Ectodermal cell (in vitro differentiated cells): ENCODE measurements at regions not wholly inside any gene's neighbourhood (a gene's known extent, or its start where the extent isn't known, plus 50 kb on each side); places are given as distances from the start of the nearest gene placed in this dataset.

Experiments
- H3K27ac ChIP-seq: 2 replicates; pipeline ENCODE4 v1.7.0; 2013; ENCODE audit warnings: mild to moderate bottlenecking, low read depth, low read length; ENCODE audit not compliant: insufficient read depth, poor library complexity, severe bottlenecking
- H3K27me3 ChIP-seq: 2 replicates; pipeline ENCODE4 v1.7.0; 2013; ENCODE audit warnings: mild to moderate bottlenecking, low read length; ENCODE audit not compliant: insufficient read depth, control insufficient read depth, poor library complexity, severe bottlenecking
- H3K36me3 ChIP-seq: one replicate; pipeline ENCODE4 v1.7.0; 2013; ENCODE audit warnings: low read length; ENCODE audit not compliant: control insufficient read depth, insufficient read depth
- H3K4me1 ChIP-seq: one replicate; pipeline ENCODE4 v1.7.0; 2013; ENCODE audit warnings: low read length; ENCODE audit not compliant: control insufficient read depth, insufficient read depth
- H3K4me3 ChIP-seq: 2 replicates; pipeline ENCODE4 v1.7.0; 2013; ENCODE audit warnings: low read depth, low read length, control low read depth; ENCODE audit not compliant: insufficient read depth
- H3K9me3 ChIP-seq: 2 replicates; pipeline ENCODE4 v1.7.0; 2013; ENCODE audit warnings: mild to moderate bottlenecking, low read length, moderate library complexity; ENCODE audit not compliant: control insufficient read depth
- WGBS, 2 experiments: methylation state at CpG; one replicate each; pipeline ENCODE4 v1.1.7; 2013; ENCODE audit warnings: missing lambda C conversion rate in 2 of 2; 5-methylcytosine and 5-hydroxymethylcytosine counted together

- Histone ChIP-seq H3K27me3 (no peaks in the 10 kb centered on the region), H3K27ac (no peak overlapping the region), H3K4me1 (no peaks in the 10 kb centered on the region), H3K4me3 (no peak overlapping the region), H3K36me3 (no peaks in the 10 kb centered on the region), H3K9me3 (no peaks in the 10 kb centered on the region)
- WGBS, 2 experiments = 93 to 97% methylated on average over 2 of the region's 2 CpGs
Measured at GRCh38 chr14:98323836-98324235, 948.2 kb downstream of the BCL11B start.

GRCh38 chr14:98325761-98326160 is 946.2 kb downstream of the BCL11B start:
- H3K27me3 ChIP-seq = no peaks in the 10 kb centered on the region
- no peak overlapping the region for H3K27ac ChIP-seq
- H3K36me3 ChIP-seq = no peaks in the 10 kb centered on the region
- no peaks in the 10 kb centered on the region for H3K4me1 ChIP-seq
- H3K4me3 ChIP-seq = no peak overlapping the region
- H3K9me3 ChIP-seq = no peaks in the 10 kb centered on the region
- WGBS, 2 experiments = 91 to 100% methylated on average over 1 of the region's 1 CpG

DNA sequence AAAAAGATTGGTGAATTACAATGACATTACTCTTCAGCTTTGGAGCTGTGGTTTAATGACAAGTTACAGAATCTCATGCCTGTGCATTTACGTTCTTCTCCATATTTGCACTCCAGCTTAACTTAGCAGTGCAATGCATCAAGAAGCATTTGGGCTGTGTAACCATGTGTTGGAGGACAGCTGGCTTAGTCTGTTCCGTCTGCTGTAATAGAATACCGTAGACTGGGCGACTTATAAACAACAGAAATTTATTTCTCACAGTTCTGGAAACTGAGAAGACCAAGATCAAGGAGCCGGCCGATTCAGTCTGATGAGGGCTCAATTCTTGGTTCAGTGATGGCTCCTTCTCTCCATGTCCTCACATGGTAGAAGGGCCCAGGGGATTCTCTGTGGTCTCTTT is 943.5 kb downstream of the BCL11B start:
- Histone ChIP-seq H3K9me3 (no peaks in the 10 kb centered on the region), H3K4me3 (no peak overlapping the region), H3K27ac (no peak overlapping the region), H3K4me1 (no peaks in the 10 kb centered on the region), H3K36me3 (no peaks in the 10 kb centered on the region), H3K27me3 (no peaks in the 10 kb centered on the region)
- WGBS, 2 experiments = 94 to 96% methylated on average over 6 of the region's 6 CpGs

DNA sequence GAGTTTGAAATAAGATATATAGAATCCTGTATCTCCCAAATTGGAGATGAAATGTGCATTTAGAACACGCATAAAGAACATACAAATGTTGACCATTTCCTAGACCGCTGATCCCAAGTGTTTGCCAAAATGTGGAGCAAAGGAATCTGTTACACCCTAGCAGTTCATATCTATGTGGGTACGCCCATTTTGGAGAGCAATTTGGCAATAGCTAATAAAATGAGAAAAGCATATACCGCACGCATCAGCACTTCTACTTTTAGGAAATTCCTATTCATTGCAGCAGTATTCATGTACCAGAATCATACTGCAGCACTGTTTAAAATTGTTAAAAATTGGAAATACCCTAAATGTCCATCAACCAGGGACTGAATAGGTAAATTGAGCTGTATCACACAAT is 937.8 kb downstream of the BCL11B start:
- Histone ChIP-seq H3K9me3 (no peaks in the 10 kb centered on the region), H3K36me3 (no peaks in the 10 kb centered on the region), H3K4me1 (no peaks in the 10 kb centered on the region), H3K27ac (no peak overlapping the region), H3K27me3 (no peaks in the 10 kb centered on the region), H3K4me3 (no peak overlapping the region)
- 98 to 99% methylated on average over 5 of the region's 5 CpGs for WGBS, 2 experiments

DNA sequence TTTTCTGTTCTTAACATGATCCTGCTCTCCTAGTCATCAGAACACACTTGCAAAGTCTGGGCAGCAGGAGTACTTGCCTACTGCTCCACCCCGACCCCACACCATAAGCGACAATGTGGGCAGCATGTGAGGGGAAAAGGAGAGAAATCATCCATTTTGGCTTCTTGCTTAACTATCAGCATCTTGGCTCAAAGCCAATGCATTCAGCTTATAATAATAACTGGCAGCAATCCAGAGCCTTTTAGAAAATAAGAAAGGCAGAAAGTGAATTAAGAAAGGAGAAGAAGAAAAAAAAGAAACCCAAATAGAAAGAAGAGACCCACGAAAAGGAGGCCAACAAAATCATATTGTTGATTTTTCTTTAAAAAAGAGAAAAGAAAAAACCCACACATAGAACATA is 930.8 kb downstream of the BCL11B start:
- WGBS, 2 experiments = 93 to 100% methylated on average over 2 of the region's 3 CpGs
- Histone ChIP-seq H3K4me1 (no peaks in the 10 kb centered on the region), H3K36me3 (no peaks in the 10 kb centered on the region), H3K27me3 (no peaks in the 10 kb centered on the region), H3K4me3 (no peak overlapping the region), H3K9me3 (no peaks in the 10 kb centered on the region), H3K27ac (no peak overlapping the region)

- Histone ChIP-seq H3K27ac (no peak overlapping the region), H3K4me3 (no peak overlapping the region), H3K27me3 (no peaks in the 10 kb centered on the region), H3K36me3 (no peaks in the 10 kb centered on the region), H3K9me3 (no peaks in the 10 kb centered on the region), H3K4me1 (peaks cover 1% of the 10 kb centered on the region)
- WGBS, 2 experiments = 86 to 88% methylated on average over 5 of the region's 5 CpGs
Measured at GRCh38 chr14:98345161-98345560, 926.8 kb downstream of the BCL11B start.

- Histone ChIP-seq H3K4me3 (no peak overlapping the region), H3K27ac (no peak overlapping the region), H3K4me1 (peaks cover 6% of the 10 kb centered on the region), H3K27me3 (no peaks in the 10 kb centered on the region), H3K9me3 (no peaks in the 10 kb centered on the region), H3K36me3 (no peaks in the 10 kb centered on the region)
- 79% methylated on average over 7 of the region's 7 CpGs for WGBS, 2 experiments
Measured at GRCh38 chr14:98347686-98348085, 924.3 kb downstream of the BCL11B start.

GRCh38 chr14:98348505-98348904 is 923.5 kb downstream of the BCL11B start:
- no peaks in the 10 kb centered on the region for H3K36me3 ChIP-seq
- H3K4me1 ChIP-seq = peaks cover 6% of the 10 kb centered on the region
- H3K27me3 ChIP-seq = no peaks in the 10 kb centered on the region
- WGBS, 2 experiments = 96 to 97% methylated on average over 3 of the region's 3 CpGs
- no peak overlapping the region for H3K27ac ChIP-seq
- H3K4me3 ChIP-seq = no peak overlapping the region
- H3K9me3 ChIP-seq = no peaks in the 10 kb centered on the region

DNA sequence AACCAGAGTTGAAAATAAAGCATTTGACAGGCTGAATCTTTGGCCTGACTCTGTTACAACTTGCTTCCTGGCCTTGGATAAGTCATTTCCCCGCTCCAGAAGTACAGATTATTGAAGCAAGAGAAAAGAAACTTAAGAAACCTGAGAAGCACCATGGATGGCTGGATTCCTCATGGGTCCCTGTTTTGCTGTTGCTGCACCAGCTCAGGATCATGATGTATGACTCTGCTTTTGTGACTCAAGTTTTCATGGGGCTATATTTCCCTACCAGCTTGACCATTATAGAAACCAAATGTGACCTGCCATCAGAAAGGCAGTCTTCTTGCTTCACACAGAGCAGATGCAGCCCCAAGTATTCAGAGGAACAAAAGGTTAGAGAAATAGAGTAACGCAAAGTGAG is 921.8 kb downstream of the BCL11B start:
- H3K4me1 ChIP-seq = peaks cover 6% of the 10 kb centered on the region
- no peak overlapping the region for H3K4me3 ChIP-seq
- H3K36me3 ChIP-seq = no peaks in the 10 kb centered on the region
- 14 to 30% methylated on average over 2 of the region's 2 CpGs for WGBS, 2 experiments
- H3K9me3 ChIP-seq = no peaks in the 10 kb centered on the region
- H3K27ac ChIP-seq = no peak overlapping the region
- H3K27me3 ChIP-seq = no peaks in the 10 kb centered on the region

GRCh38 chr14:98364961-98365360 is 907.0 kb downstream of the BCL11B start:
- Histone ChIP-seq H3K4me1 (no peaks in the 10 kb centered on the region), H3K36me3 (no peaks in the 10 kb centered on the region), H3K27me3 (no peaks in the 10 kb centered on the region), H3K9me3 (peaks cover 3% of the 10 kb centered on the region), H3K4me3 (no peak overlapping the region), H3K27ac (no peak overlapping the region)
- 88 to 95% methylated on average over 1 of the region's 1 CpG for WGBS, 2 experiments

DNA sequence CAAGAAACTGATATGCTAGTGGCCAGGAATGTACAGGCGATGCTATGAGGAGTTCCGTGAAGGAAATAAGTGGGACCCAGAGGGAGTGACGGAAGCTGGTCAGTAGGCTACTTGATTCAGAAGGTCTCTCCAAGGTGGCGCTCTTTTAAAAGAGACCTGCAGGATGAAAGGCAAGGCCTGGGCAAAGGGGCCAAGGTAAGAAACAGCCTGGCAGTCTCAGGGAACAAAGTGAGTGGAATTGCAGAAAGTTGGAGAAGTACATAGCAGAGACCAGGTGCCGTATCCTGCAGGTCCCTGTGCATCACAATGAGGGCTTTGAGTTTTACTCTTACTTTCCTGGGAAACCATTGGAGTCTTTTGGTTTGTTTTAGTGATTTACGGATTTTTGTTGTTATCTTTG is 905.6 kb downstream of the BCL11B start:
- Histone ChIP-seq H3K4me1 (no peaks in the 10 kb centered on the region), H3K27me3 (no peaks in the 10 kb centered on the region), H3K36me3 (no peaks in the 10 kb centered on the region), H3K27ac (no peak overlapping the region), H3K4me3 (no peak overlapping the region), H3K9me3 (peaks cover 3% of the 10 kb centered on the region)
- WGBS, 2 experiments = 94 to 96% methylated on average over 6 of the region's 6 CpGs
